CD4-positive, alpha-beta memory T cell (primary cell): ENCODE measurements at regions not wholly inside any gene's neighbourhood (a gene's known extent, or its start where the extent isn't known, plus 50 kb on each side); places are given as distances from the start of the nearest gene placed in this dataset.

Experiments used
- CTCF ChIA-PET: fragments of 350-600 bp; sonication (Branson Sonifier 250); formaldehyde crosslinking; loops from one replicate; lab custom pipeline; 2021; ENCODE audit warnings: inconsistent platforms; ENCODE audit not compliant: partially characterized antibody; lab: Charles Lee
- POLR2A ChIA-PET: fragments of 350-600 bp; sonication (Branson Sonifier 250); formaldehyde crosslinking; loops from one replicate; lab custom pipeline; 2021; ENCODE audit not compliant: partially characterized antibody; lab: Charles Lee
- DNase-seq, 5 donors: peaks; one replicate each; pipeline versions ENCODE4 v3.0.0 to v3.0.0-alpha.2; 2020 to 2022; ENCODE audit warnings: mixed read lengths in 1 of 5
- H3K27ac ChIP-seq: one replicate; pipeline ENCODE4 v1.7.0; 2013; ENCODE audit warnings: low read depth, low read length
- H3K27me3 ChIP-seq: 2 replicates; pipeline ENCODE4 v1.7.0; 2013; ENCODE audit warnings: mild to moderate bottlenecking, low read length, moderate library complexity; ENCODE audit not compliant: insufficient read depth
- H3K36me3 ChIP-seq: 2 replicates; pipeline ENCODE4 v1.7.0; 2013; ENCODE audit warnings: mild to moderate bottlenecking, low read length, moderate library complexity; ENCODE audit not compliant: insufficient read depth
- H3K4me1 ChIP-seq: 2 replicates; pipeline ENCODE4 v1.7.0; 2013; ENCODE audit warnings: mild to moderate bottlenecking, low read length, moderate library complexity; ENCODE audit not compliant: insufficient read depth
- H3K4me3 ChIP-seq, 2 donors: one replicate each; pipeline ENCODE4 v1.7.0; 2013; ENCODE audit warnings: low read length in 2 of 2, mild to moderate bottlenecking in 1 of 2
- H3K9me3 ChIP-seq, 2 donors: one replicate each; pipeline ENCODE4 v1.7.0; 2013; ENCODE audit warnings: low read length in 2 of 2, control low read depth in 1 of 2; ENCODE audit not compliant: control insufficient read depth in 1 of 2
- H3K27ac Mint-ChIP-seq, 7 donors: one replicate each; pipeline ENCODE4 v1.8.0; 2020 to 2021; ENCODE audit warnings: mixed read lengths in 7 of 7, mild to moderate bottlenecking in 6 of 7, inconsistent platforms in 3 of 7, moderate library complexity in 3 of 7
- H3K27me3 Mint-ChIP-seq, 2 donors: one replicate each; pipeline ENCODE4 v1.8.0; 2020 to 2021; ENCODE audit warnings: mixed read lengths in 2 of 2
- H3K36me3 Mint-ChIP-seq, 2 donors: one replicate each; pipeline ENCODE4 v1.8.0; 2020 to 2021; ENCODE audit warnings: mixed read lengths in 2 of 2, inconsistent platforms in 1 of 2, mild to moderate bottlenecking in 1 of 2
- H3K4me1 Mint-ChIP-seq, 4 donors: one replicate each; pipeline ENCODE4 v1.8.0; 2020 to 2021; ENCODE audit warnings: mixed read lengths in 4 of 4, mild to moderate bottlenecking in 1 of 4
- H3K4me3 Mint-ChIP-seq, 8 donors: one replicate each; pipeline ENCODE4 v1.8.0; 2020 to 2021; ENCODE audit warnings: mixed read lengths in 8 of 8, mild to moderate bottlenecking in 7 of 8, moderate library complexity in 6 of 8, inconsistent platforms in 3 of 8
- H3K9me3 Mint-ChIP-seq, 8 donors: one replicate each; pipeline ENCODE4 v1.8.0; 2020 to 2021; ENCODE audit warnings: mixed read lengths in 8 of 8, mild to moderate bottlenecking in 5 of 8, inconsistent platforms in 3 of 8, moderate library complexity in 1 of 8
- intact Hi-C: fragments of 100-400 bp; cut with micrococcal nuclease; formaldehyde crosslinking; loops from one replicate; pipeline ENCODE4 v1.15.1; 2023

DNA sequence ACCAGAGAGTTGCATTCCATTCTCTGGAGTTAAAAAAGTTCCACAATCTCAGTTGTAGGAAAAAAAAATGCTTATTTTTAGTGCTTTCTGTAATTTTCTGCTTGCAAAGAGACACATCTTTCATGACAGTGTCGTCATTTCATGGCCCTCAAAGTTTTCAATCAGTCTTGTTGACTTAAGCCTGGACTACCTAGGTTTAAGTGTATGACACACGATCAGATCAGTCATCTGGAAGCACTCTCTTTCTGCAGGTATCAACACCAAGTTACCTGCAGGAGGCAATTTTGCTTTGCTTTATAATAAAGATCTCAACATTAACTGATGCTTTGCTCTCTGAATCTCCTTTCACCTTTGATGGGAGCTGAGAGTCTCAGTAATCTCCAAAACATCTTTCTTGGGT, 251.6 kb downstream of the BCAT1 start:
- ChIA-PET CTCF (no interaction called here), POLR2A (no interaction called here)
- peaks cover under 1 to 1% of the 10 kb centered on the region in 2 donors for H3K27me3 Mint-ChIP-seq
- H3K4me3 Mint-ChIP-seq: no peak overlapping the region
- no peak overlapping the region for H3K27ac Mint-ChIP-seq
- no peak overlapping the region for H3K4me3 ChIP-seq
- no peak overlapping the region for H3K27ac ChIP-seq
- no peaks in the 10 kb centered on the region for H3K4me1 ChIP-seq
- intact Hi-C loops: no loop called here
- no peaks in the 10 kb centered on the region for H3K36me3 Mint-ChIP-seq
- H3K36me3 ChIP-seq: no peaks in the 10 kb centered on the region
- DNase-seq: no peak
- no peaks in the 10 kb centered on the region for H3K4me1 Mint-ChIP-seq
- peaks cover 0 to 4% (median 0%) of the 10 kb centered on the region in 8 donors for H3K9me3 Mint-ChIP-seq
- H3K27me3 ChIP-seq: no peaks in the 10 kb centered on the region
- no peaks in the 10 kb centered on the region for H3K9me3 ChIP-seq

DNA sequence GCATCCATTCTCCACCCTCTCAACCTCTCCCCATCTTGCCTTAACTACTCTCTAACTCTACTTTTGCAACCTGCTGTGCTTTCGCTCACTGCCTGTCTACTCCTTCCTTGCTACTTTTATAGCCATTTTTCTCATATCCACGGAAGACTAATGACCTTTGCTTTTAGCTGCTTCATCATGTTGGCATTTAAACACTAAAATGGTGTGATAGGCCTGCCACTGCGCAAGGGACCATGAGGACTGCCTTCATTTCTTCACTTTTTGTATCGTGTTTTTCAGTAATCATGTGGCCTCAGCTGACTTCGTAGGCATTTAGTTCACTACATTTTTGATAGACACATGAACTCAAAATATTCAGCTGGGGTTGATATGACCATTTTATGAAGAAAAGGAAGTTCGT, 252.1 kb downstream of the BCAT1 start:
- Mint-ChIP-seq H3K27me3 (peaks cover 1 to 4% of the 10 kb centered on the region in 2 donors), H3K4me3 (no peak overlapping the region), H3K4me1 (no peaks in the 10 kb centered on the region), H3K36me3 (no peaks in the 10 kb centered on the region), H3K9me3 (peaks cover 0 to 4% (median 0%) of the 10 kb centered on the region in 8 donors), H3K27ac (no peak overlapping the region)
- H3K27ac ChIP-seq: no peak overlapping the region
- no peaks in the 10 kb centered on the region for H3K9me3 ChIP-seq
- no peaks in the 10 kb centered on the region for H3K36me3 ChIP-seq
- no peak for DNase-seq
- no peaks in the 10 kb centered on the region for H3K4me1 ChIP-seq
- ChIA-PET POLR2A (no interaction called here), CTCF (no interaction called here)
- intact Hi-C loops: no loop called here
- H3K4me3 ChIP-seq: no peak overlapping the region
- no peaks in the 10 kb centered on the region for H3K27me3 ChIP-seq

DNA sequence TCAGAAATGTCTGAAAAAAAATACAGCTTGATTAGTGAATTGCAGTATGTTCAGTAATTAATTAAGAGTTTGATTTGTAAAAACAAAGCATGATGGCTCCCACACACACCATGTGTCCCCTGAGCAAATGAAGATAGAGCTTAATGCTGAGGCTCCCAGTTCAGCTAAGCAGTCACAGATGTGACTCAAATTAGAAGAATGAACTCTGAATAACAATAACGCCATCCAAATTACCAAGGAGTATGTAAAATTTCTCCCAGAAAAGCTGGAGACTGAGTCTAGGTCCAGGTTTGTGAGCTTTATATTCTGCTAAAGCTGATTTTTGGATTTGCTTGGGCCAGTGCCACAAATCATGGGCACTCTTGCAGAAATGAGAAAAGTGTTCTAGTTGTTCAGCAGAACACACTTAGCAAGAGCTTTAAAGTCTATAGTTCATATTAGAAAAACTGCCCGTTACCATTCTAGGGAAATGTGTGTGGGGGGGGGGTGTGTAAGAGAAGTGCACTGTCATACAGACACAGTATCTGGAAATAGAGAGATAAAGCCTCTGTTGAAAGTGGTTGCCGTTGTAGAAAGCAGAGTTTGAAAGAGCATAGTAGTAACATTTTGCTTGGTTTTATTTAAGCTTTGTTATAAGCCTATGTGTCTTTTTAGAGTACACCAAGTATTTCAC, 253.1 kb downstream of the BCAT1 start:
- intact Hi-C loops: no loop called here
- DNase-seq: no peak
- peaks cover 0 to 4% (median 0%) of the 10 kb centered on the region in 8 donors for H3K9me3 Mint-ChIP-seq
- Histone ChIP-seq H3K27me3 (no peaks in the 10 kb centered on the region), H3K4me3 (no peak overlapping the region), H3K9me3 (no peaks in the 10 kb centered on the region), H3K27ac (no peak overlapping the region), H3K4me1 (no peaks in the 10 kb centered on the region), H3K36me3 (no peaks in the 10 kb centered on the region)
- CTCF ChIA-PET: no interaction called here
- H3K27ac Mint-ChIP-seq: no peak overlapping the region
- no peak overlapping the region for H3K4me3 Mint-ChIP-seq
- H3K36me3 Mint-ChIP-seq: no peaks in the 10 kb centered on the region
- no peaks in the 10 kb centered on the region for H3K4me1 Mint-ChIP-seq
- peaks cover 3 to 4% of the 10 kb centered on the region in 2 donors for H3K27me3 Mint-ChIP-seq
- POLR2A ChIA-PET: no interaction called here

DNA sequence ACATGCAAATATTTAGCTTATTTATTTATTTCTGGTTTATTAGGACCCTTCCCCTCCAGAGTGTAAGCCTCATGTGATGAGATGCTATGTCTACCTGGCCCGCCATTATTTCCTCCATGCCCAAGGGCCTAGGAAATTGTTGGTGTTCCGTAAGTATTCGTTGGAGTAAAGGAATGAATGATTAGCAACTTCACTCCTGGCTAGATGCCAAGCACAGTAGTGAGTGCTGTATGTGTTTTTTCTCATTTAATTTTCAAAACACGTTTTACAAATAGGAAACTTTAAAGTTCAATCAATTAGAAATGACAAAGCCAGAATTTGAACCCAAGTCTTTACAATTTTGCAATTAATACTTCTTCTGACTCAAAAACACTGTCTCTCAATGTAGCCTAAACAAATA, 253.8 kb downstream of the BCAT1 start:
- H3K9me3 Mint-ChIP-seq: peaks cover 0 to 4% (median 0%) of the 10 kb centered on the region in 8 donors
- Histone ChIP-seq H3K27ac (no peak overlapping the region), H3K27me3 (no peaks in the 10 kb centered on the region), H3K36me3 (no peaks in the 10 kb centered on the region), H3K9me3 (no peaks in the 10 kb centered on the region), H3K4me1 (no peaks in the 10 kb centered on the region), H3K4me3 (no peak overlapping the region)
- H3K27me3 Mint-ChIP-seq: peaks cover 3 to 4% of the 10 kb centered on the region in 2 donors
- DNase-seq: no peak
- no peak overlapping the region for H3K27ac Mint-ChIP-seq
- H3K36me3 Mint-ChIP-seq: no peaks in the 10 kb centered on the region
- no peaks in the 10 kb centered on the region for H3K4me1 Mint-ChIP-seq
- intact Hi-C loops: no loop called here
- ChIA-PET POLR2A (no interaction called here), CTCF (no interaction called here)
- no peak overlapping the region for H3K4me3 Mint-ChIP-seq

- ChIA-PET CTCF (no interaction called here), POLR2A (no interaction called here)
- H3K27ac ChIP-seq: no peak overlapping the region
- H3K36me3 Mint-ChIP-seq: no peaks in the 10 kb centered on the region
- H3K27ac Mint-ChIP-seq: no peak overlapping the region
- H3K9me3 ChIP-seq: no peaks in the 10 kb centered on the region
- peaks cover 4 to 12% of the 10 kb centered on the region in 2 donors for H3K27me3 Mint-ChIP-seq
- no peaks in the 10 kb centered on the region for H3K4me1 Mint-ChIP-seq
- peaks cover 0 to 4% (median 0%) of the 10 kb centered on the region in 8 donors for H3K9me3 Mint-ChIP-seq
- no peak overlapping the region for H3K4me3 Mint-ChIP-seq
- H3K4me3 ChIP-seq: no peak overlapping the region
- no peaks in the 10 kb centered on the region for H3K27me3 ChIP-seq
- intact Hi-C loops: no loop called here
- H3K36me3 ChIP-seq: no peaks in the 10 kb centered on the region
- no peak for DNase-seq
- no peaks in the 10 kb centered on the region for H3K4me1 ChIP-seq
Observed at GRCh38 chr12:24688601-24689000, 260.3 kb downstream of the BCAT1 start.

- H3K36me3 Mint-ChIP-seq: no peaks in the 10 kb centered on the region
- DNase-seq: no peak
- H3K9me3 Mint-ChIP-seq: peaks cover 0 to 2% (median 0%) of the 10 kb centered on the region in 8 donors
- no peaks in the 10 kb centered on the region for H3K27me3 ChIP-seq
- no peaks in the 10 kb centered on the region for H3K36me3 ChIP-seq
- H3K4me1 Mint-ChIP-seq: no peaks in the 10 kb centered on the region
- H3K27me3 Mint-ChIP-seq: peaks cover 0 to 2% of the 10 kb centered on the region in 2 donors
- intact Hi-C loops: no loop called here
- H3K4me3 Mint-ChIP-seq: no peak overlapping the region
- H3K4me1 ChIP-seq: no peaks in the 10 kb centered on the region
- H3K4me3 ChIP-seq: no peak overlapping the region
- no peak overlapping the region for H3K27ac ChIP-seq
- H3K9me3 ChIP-seq: no peaks in the 10 kb centered on the region
- CTCF ChIA-PET: interaction anchor here (1.2 kb wide), 1 partner anchor 11 kb away, joined by 3 read pairs; no protein-coding TSS in a partner anchor
- H3K27ac Mint-ChIP-seq: no peak overlapping the region
- POLR2A ChIA-PET: no interaction called here
Observed at GRCh38 chr12:24681570-24681969, 267.3 kb downstream of the BCAT1 start.

GRCh38 chr12:24679126-24679525, 269.8 kb downstream of the BCAT1 start:
- CTCF ChIA-PET: no interaction called here
- Histone ChIP-seq H3K27me3 (no peaks in the 10 kb centered on the region), H3K4me3 (no peak overlapping the region), H3K9me3 (no peaks in the 10 kb centered on the region), H3K4me1 (no peaks in the 10 kb centered on the region), H3K27ac (no peak overlapping the region), H3K36me3 (no peaks in the 10 kb centered on the region)
- H3K4me3 Mint-ChIP-seq: no peak overlapping the region
- peaks cover 0 to 2% of the 10 kb centered on the region in 2 donors for H3K27me3 Mint-ChIP-seq
- no peaks in the 10 kb centered on the region for H3K4me1 Mint-ChIP-seq
- no peaks in the 10 kb centered on the region for H3K36me3 Mint-ChIP-seq
- H3K27ac Mint-ChIP-seq: no peak overlapping the region
- H3K9me3 Mint-ChIP-seq: peaks cover 0 to 5% (median 0%) of the 10 kb centered on the region in 8 donors
- intact Hi-C loops: no loop called here
- no peak for DNase-seq
- POLR2A ChIA-PET: no interaction called here
